K562 (cell line): ENCODE measurements at regions not wholly inside any gene's neighbourhood (a gene's known extent, or its start where the extent isn't known, plus 50 kb on each side); places are given as distances from the start of the nearest gene placed in this dataset.

Experiments used
- ATAC-seq: fragments of 200-7000 bp; cut with Tn5 transposase; 3 replicates; pipeline ENCODE4 v1.9.1; 2020; ENCODE audit warnings: moderate library complexity
- BruUV-seq: library from RNA; stranded (reverse); fragments of 400-500 nt; replicated peaks from 2 replicates; lab custom pipeline; 2021; lab: Mats Ljungman, UMichigan
- CTCF ChIA-PET: fragments of 300-600 bp; formaldehyde crosslinking; extraction: SDS; loops from one replicate; lab custom pipeline; 2021; ENCODE audit warnings: low intra/inter-chr PET ratio; lab: Yijun Ruan, JAX
- POLR2A ChIA-PET: fragments of 300-600, 350-650 bp; sonication (Branson Sonifier 250); formaldehyde crosslinking; extraction: SDS; loops from one replicate; lab custom pipeline; 2021; ENCODE audit warnings: antibody characterized with exemption, inconsistent platforms; lab: Yijun Ruan, JAX
- DNase-seq, 4 experiments: peaks; one replicate each; pipeline versions ENCODE4 v3.0.0 to v3.0.0-alpha.2; 2011 to 2018; ENCODE audit warnings: low spot score in 3 of 4, mixed read lengths in 3 of 4; ENCODE audit errors: extremely low read depth in 1 of 4
- FAIRE-seq: peaks from 2 replicates; lab custom pipeline; 2011; peaks lifted over from hg19 to GRCh38; lab: Jason Lieb, UNC
- H2AFZ ChIP-seq: 2 replicates; pipeline ENCODE4 v1.6.0; 2011; ENCODE audit warnings: low read depth, low read length, control low read depth, inconsistent platforms
- H3K27ac ChIP-seq: fragments of 200-600 bp; 3 replicates; pipeline ENCODE4 v1.8.0; 2011; ENCODE audit warnings: low read depth, mild to moderate bottlenecking, control low read depth, inconsistent platforms, low read length, moderate library complexity, mixed read lengths; ENCODE audit errors: extremely low read depth
- H3K27me3 ChIP-seq, 2 experiments: fragments of 300-600 bp in 1 of 2; 2 replicates in 1 of 2; 3 replicates in 1 of 2; pipeline versions ENCODE4 v1.6.0 to v1.8.0; 2011; ENCODE audit warnings: inconsistent platforms in 2 of 2, low read length in 2 of 2, mild to moderate bottlenecking in 1 of 2, mixed read lengths in 1 of 2, moderate library complexity in 1 of 2; ENCODE audit not compliant: control insufficient read depth in 2 of 2, insufficient read depth in 2 of 2
- H3K36me3 ChIP-seq: fragments of 300-600 bp; 3 replicates; pipeline ENCODE4 v1.8.0; 2011; ENCODE audit warnings: mild to moderate bottlenecking, low read length, inconsistent platforms; ENCODE audit not compliant: control insufficient read depth, insufficient read depth
- H3K4me1 ChIP-seq, 2 experiments: fragments of 200-600 bp in 1 of 2; replicated peaks in 1 of 2; 2 replicates in 1 of 2; 3 replicates in 1 of 2; pipeline versions ENCODE4 v1.5.1 to v1.8.0; 2011; ENCODE audit warnings: inconsistent platforms in 2 of 2, low read length in 2 of 2, mild to moderate bottlenecking in 1 of 2, mixed read lengths in 1 of 2, moderate library complexity in 1 of 2; ENCODE audit not compliant: control insufficient read depth in 2 of 2, insufficient read depth in 2 of 2
- H3K4me2 ChIP-seq: 2 replicates; pipeline ENCODE4 v1.6.1; 2011; ENCODE audit warnings: low read length, control low read depth, inconsistent platforms, mixed read lengths; ENCODE audit not compliant: insufficient read depth
- H3K4me3 ChIP-seq: fragments of 200-600 bp; sonication (generic), shearing (Covaris generic); 2 replicates; pipeline ENCODE4 v1.5.1; 2016; ENCODE audit warnings: control low read depth, inconsistent platforms
- H3K79me2 ChIP-seq: fragments of 200-600 bp; 3 replicates; pipeline ENCODE4 v1.8.0; 2011; ENCODE audit warnings: low read length, inconsistent platforms; ENCODE audit not compliant: control insufficient read depth, insufficient read depth
- H3K9ac ChIP-seq, 2 experiments: 2 replicates each; pipeline versions ENCODE4 v1.6.0 to v1.6.1; 2011; ENCODE audit warnings: low read depth in 2 of 2, low read length in 2 of 2, control low read depth in 1 of 2, inconsistent platforms in 1 of 2, mild to moderate bottlenecking in 1 of 2, mixed read lengths in 1 of 2; ENCODE audit not compliant: insufficient read depth in 1 of 2
- H3K9me1 ChIP-seq: one replicate; pipeline ENCODE4 v1.6.0; 2011; ENCODE audit warnings: inconsistent platforms, mild to moderate bottlenecking, low read length, moderate library complexity; ENCODE audit not compliant: control insufficient read depth, insufficient read depth
- H3K9me3 ChIP-seq: replicated peaks from 2 replicates; pipeline ENCODE4 v1.5.1; 2011; ENCODE audit warnings: low read depth, low read length, inconsistent platforms; ENCODE audit not compliant: control insufficient read depth, insufficient read depth
- H4K20me1 ChIP-seq: replicated peaks from 2 replicates; pipeline ENCODE4 v1.6.1; 2011; ENCODE audit warnings: low read length, inconsistent platforms, mixed read lengths; ENCODE audit not compliant: control insufficient read depth, insufficient read depth
- ATF6 ChIP-seq: sonication (generic); formaldehyde crosslinking; IDR thresholded peaks from 2 replicates; pipeline ENCODE4 v1.4.0; 2020; ENCODE audit warnings: mild to moderate bottlenecking, missing genetic modification reagents
- SAFB ChIP-seq: fragments of 200-400 bp; formaldehyde crosslinking; IDR thresholded peaks from 2 replicates; pipeline ENCODE4 v1.6.1; 2017; ENCODE audit warnings: low read depth, low read length, borderline replicate concordance
- ZBTB1 ChIP-seq: sonication (generic); formaldehyde crosslinking; IDR thresholded peaks from 2 replicates; pipeline ENCODE4 v1.8.1; 2023; ENCODE audit warnings: missing genetic modification reagents, low read depth, mild to moderate bottlenecking, borderline replicate concordance
- ZNF146 ChIP-seq: IDR thresholded peaks from one replicate; pipeline ENCODE4 v1.6.1; 2018; ENCODE audit warnings: missing compliant biosample characterization; ENCODE audit not compliant: unreplicated experiment
- WGBS: fragments of 100-300 bp; shearing (Covaris generic); methylation state at CpG from one replicate; pipeline ENCODE4 v1.1.6; 2016; ENCODE audit warnings: low coverage, mixed read lengths; ENCODE audit not compliant: insufficient coverage; ENCODE audit errors: missing lambda C conversion rate; 5-methylcytosine and 5-hydroxymethylcytosine counted together
- in situ Hi-C: fragments of 300-500 bp; cut with MboI; formaldehyde crosslinking; loops from 4 replicates; pipeline ENCODE4 v1.15.0; 2018; ENCODE audit warnings: inconsistent platforms, mixed read lengths
- intact Hi-C: fragments of 100-400 bp; cut with micrococcal nuclease; formaldehyde crosslinking; loops from 2 replicates; pipeline ENCODE4 v1.14.2; 2022
- TF ChIP-seq, protein P1 (sequence below): fragments of 200-400 bp; formaldehyde crosslinking; IDR thresholded peaks from 2 replicates; pipeline ENCODE4 v1.6.1; 2017; ENCODE audit warnings: mild to moderate bottlenecking, low read depth, low read length, moderate library complexity

- H3K27me3 ChIP-seq: no peaks in the 10 kb centered on the region
- intact Hi-C loops: no loop called here
- no peak overlapping the region for H3K27ac ChIP-seq
- no peak for ATAC-seq
- no peak overlapping the region for H3K4me2 ChIP-seq
- no peak for DNase-seq
- TF ChIP-seq SAFB (no peak), ZNF146 (CRISPR knock-in tag) (no peak), ATF6 (CRISPR knock-in tag) (no peak), ZBTB1 (no peak)
- TF ChIP-seq, protein P1, sequence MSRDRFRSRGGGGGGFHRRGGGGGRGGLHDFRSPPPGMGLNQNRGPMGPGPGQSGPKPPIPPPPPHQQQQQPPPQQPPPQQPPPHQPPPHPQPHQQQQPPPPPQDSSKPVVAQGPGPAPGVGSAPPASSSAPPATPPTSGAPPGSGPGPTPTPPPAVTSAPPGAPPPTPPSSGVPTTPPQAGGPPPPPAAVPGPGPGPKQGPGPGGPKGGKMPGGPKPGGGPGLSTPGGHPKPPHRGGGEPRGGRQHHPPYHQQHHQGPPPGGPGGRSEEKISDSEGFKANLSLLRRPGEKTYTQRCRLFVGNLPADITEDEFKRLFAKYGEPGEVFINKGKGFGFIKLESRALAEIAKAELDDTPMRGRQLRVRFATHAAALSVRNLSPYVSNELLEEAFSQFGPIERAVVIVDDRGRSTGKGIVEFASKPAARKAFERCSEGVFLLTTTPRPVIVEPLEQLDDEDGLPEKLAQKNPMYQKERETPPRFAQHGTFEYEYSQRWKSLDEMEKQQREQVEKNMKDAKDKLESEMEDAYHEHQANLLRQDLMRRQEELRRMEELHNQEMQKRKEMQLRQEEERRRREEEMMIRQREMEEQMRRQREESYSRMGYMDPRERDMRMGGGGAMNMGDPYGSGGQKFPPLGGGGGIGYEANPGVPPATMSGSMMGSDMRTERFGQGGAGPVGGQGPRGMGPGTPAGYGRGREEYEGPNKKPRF: no peak
- no peak for FAIRE-seq
- no peak overlapping the region for H2AFZ ChIP-seq
- H3K79me2 ChIP-seq: no peaks in the 10 kb centered on the region
- BruUV-seq: no TSS peak
- H4K20me1 ChIP-seq: no peaks in the 10 kb centered on the region
- ChIA-PET CTCF (no interaction called here), POLR2A (no interaction called here)
- no peak overlapping the region for H3K4me3 ChIP-seq
- no peaks in the 10 kb centered on the region for H3K9me3 ChIP-seq
- H3K9ac ChIP-seq: no peak overlapping the region
- in situ Hi-C loops: no loop called here
- H3K9me1 ChIP-seq: no peaks in the 10 kb centered on the region
- WGBS: 48% methylated on average over 2 of the region's 2 CpGs
- no peaks in the 10 kb centered on the region for H3K36me3 ChIP-seq
- H3K4me1 ChIP-seq: no peaks in the 10 kb centered on the region
Measured at GRCh38 chr3:177626045-177626444, 428.8 kb upstream of the TBL1XR1 start.
